ENCODE measurements at regions not wholly inside any gene's neighbourhood (a gene's known extent, or its start where the extent isn't known, plus 50 kb on each side); places are given as distances from the start of the nearest gene placed in this dataset.

DNA sequence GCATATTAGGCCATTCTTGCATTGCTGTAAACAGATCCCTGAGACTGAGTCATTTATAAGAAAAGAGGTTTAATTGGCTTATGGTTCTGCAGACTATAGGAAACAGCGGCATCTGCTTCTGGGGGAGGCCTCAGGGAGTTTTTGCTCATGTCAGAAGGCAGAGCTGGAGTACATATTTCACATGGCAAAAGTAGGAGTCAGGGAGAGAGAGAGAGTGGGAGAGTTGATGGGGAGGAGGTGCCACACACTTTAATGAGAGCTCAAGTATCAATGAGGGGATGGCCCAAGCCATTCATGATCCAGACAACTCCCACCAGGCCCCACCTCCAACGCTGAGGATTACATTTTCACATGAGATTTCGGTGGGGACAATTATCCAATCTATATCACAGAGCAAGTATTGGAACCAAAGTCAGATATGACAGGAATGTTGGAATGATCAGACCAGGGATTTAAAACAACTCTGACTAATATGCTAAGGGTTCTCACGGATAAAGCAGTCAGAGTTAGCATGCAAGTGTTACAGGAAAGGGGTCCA, 795.3 kb upstream of the CELF2 start:
- TF ChIP-seq GATA2 (IDR thresholded peaks at IDR 0.05; ENCODE audit: low read depth, low read length) (no peak), GATA3 (IDR thresholded peaks at IDR 0.05; ENCODE audit: low read depth, low read length) (no peak)

Measured in SH-SY5Y (cell line).